Skin epidermis (tissue), 12 donors: ENCODE measurements at regions not wholly inside any gene's neighbourhood (a gene's known extent, or its start where the extent isn't known, plus 50 kb on each side); places are given as distances from the start of the nearest gene placed in this dataset.
"Not testable (repeated sequence)": the region's sequence is repeated elsewhere in the genome, so short reads cannot be mapped to it uniquely, and the experiment has no call there.

Experiments used
- H3K27ac ChIP-seq, 21 experiments: fragments of 200-600 bp; sonication (generic) in 11 of 21; one replicate each; pipeline ENCODE4 v1.5.0; 2020; ENCODE audit warnings: mild to moderate bottlenecking in 3 of 21, inconsistent platforms in 2 of 21, moderate library complexity in 2 of 21
- H3K4me3 ChIP-seq, 7 experiments: fragments of 200-600 bp; sonication (generic) in 2 of 7; one replicate each; pipeline ENCODE4 v1.5.0; 2020; ENCODE audit warnings: inconsistent platforms in 2 of 7, mild to moderate bottlenecking in 2 of 7, moderate library complexity in 1 of 7

DNA sequence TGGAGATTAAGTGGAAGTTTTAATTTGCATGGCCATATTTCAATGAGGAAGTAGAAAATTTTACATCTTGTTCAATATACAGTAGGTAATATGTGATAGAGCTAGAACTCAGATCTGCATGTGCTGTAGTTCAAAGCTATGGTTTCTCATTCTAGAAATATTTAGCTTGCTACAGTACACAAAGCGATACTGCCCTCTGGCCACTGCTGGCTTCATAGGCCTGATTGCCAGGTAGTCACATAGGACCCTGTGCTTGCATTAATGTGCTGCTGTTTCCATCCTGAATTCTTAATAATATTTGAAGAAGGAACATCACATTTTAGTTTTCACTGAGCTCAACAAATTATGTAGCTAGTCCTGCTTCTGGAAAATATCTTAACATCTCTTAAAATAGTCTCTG lies 87.0 kb downstream of the PLSCR2 start:
- H3K27ac ChIP-seq = no peak overlapping the region
- H3K4me3 ChIP-seq = no peak overlapping the region

DNA sequence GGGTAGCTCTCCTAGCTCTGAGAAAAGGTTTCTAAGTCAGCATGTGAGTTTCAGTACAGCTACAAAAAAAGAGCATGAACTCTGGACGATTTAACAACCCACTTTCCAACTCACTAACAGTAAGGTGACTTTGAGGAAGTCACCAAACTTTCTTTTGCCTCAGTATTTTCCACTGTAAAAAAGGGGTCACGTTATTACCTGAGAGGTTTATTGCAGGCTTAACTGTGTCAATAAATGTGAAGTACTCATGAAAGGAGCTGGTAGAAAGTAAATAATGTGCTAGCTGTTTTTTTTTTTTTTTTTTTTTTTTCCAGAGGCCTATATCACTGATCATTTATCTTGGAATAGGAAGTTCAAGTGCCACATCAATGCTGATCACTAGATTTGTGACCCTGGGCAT lies 89.3 kb downstream of the PLSCR2 start:
- Histone ChIP-seq H3K4me3 (no peak overlapping the region), H3K27ac (no peak overlapping the region)

DNA sequence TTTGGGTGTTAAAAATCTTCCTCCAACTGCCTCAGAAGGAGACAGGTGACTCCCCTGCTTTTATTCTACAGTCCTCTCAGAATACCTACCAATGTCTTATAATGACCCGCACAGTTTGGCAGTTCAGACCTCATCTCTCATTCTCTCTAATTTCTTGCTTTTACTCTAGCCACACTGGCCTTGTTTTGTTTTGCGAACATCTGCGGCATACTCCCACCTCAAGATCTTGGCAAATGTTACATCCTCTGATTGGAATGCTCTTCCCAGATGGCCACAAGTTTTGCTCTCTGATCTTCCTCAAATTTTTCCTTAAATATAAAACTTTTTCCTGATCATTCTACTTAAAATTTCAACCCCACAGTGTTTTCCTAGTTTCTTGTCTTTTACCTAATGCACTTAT lies 94.1 kb downstream of the PLSCR2 start:
- no peak overlapping the region for H3K27ac ChIP-seq
- no peak overlapping the region for H3K4me3 ChIP-seq

DNA sequence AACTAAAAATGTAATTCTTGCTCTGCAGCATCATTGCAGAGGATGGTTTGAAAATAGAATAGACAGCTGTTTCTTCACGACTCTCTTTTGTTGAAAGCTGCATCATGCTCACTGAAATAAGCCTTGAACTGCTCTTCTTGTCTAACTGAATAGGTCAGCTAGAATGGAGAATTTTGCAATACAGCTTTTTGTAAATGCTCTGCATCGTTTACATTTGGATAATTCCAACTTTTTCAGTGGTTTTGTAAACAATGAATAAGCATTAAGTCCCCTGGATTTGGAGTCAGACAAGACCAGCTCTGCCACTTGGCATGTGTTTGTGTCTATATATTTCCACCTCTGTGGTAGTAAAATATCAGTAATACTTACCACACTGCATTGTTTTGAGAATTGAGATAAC lies 95.2 kb downstream of the PLSCR2 start:
- H3K4me3 ChIP-seq = no peak overlapping the region
- no peak overlapping the region for H3K27ac ChIP-seq

DNA sequence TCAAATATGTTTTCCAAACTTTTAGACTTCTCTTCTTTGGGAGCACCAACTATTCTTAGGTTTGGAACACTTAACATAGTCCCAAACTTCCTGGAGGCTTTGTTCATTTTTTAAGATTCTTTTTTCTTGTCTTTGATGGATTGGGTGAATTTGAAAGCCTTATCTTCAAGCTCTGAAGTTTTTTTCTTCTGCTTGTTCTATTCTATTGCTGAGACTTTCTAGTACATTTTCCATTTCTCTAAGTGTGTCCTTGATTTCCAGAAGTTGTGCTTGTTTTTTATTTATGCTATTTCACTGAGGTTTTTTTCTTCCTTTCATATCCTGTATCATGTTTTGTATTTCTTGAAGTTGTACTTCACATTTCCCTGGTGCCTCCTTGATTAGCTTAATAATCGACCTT lies 97.5 kb downstream of the PLSCR2 start:
- H3K27ac ChIP-seq = no peak overlapping the region
- H3K4me3 ChIP-seq = no peak overlapping the region

DNA sequence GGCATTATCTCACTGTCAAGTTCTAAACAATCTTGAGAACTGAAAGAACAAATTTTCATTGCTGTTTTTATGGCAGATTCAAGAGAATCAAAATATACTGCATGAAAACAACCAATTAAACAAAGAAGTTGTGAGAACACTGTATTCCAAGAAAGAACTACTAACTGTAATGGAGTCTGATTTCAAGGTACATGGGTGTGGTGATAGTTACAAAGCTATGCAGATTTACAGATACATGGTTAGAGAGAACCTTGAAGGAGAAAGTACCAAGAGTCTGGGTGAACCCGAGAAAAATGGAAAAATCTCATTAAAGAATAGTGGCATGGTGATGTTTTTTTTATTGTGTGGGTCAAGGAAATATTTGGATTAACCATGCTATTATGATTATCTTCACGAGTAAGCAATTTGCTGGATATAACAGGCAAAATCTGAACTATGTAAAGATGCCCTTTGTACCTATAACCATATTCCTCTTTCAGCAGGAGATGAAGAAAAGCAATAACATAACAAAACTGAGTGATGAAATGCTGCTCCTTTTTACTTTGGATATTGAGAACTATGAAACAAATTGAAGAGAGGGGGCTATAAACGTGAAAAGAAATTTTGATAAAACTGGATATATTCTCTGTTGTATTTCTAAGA lies 100.4 kb downstream of the PLSCR2 start:
- no peak overlapping the region for H3K4me3 ChIP-seq
- no peak overlapping the region for H3K27ac ChIP-seq

DNA sequence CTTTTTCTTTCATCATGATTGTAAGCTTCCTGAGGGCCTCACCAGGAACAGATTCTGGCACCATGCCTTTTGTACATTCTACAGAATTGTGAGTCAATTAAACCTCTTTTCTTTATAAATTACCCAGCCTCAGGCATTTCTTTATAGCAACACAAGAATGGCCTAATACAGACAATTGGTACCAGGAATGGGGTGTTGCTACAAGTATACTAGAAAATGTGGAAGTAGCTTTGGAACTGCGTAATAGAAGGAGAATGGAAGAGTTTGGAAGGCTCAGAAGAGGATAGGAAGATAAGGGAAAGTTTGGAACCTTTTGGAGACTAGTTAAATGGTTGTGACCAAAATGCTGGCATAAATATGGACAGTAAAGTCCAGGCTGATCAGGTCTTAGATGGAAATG lies 108.9 kb upstream of the PLSCR4 start:
- H3K4me3 ChIP-seq = no peak overlapping the region
- H3K27ac ChIP-seq = no peak overlapping the region

DNA sequence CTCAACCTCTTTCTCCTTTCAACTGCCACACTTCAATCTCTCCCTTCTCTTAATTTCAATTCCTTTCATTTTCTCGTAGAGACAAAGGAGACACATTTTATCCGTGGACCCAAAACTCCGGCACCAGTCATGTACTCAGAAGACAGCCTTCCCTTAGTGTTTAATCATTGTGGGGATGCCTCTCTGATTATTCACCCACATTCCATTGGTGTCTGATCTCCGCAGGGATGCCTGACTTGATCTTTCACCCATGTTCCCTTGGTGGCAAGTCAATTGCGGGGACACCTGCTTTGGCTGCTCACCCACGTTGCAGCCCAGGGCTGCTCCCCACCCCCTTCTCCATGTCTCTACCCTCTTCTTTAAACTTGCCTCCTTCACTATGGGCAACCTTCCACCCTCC lies 103.5 kb upstream of the PLSCR4 start:
- not testable (repeated sequence) for H3K4me3 ChIP-seq, H3K27ac ChIP-seq

DNA sequence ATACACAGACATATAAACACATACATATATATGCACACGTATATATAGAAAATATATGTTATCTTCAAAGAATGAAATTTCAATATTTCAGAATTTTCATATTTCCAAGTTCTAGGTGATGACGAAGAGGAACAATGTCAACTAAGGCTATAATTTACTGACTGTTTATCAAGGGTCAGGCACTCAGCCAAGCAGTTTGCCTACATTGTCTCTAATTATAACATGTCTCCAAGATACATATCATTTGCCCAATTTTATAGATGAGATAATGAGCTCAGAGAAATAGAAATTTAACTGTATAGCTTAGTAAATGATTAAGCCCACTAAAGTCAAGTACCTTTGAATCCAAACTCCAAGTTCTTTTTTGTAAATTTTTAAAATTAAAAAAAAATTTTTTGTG lies 99.9 kb upstream of the PLSCR4 start:
- Histone ChIP-seq H3K4me3 (no peak overlapping the region), H3K27ac (no peak overlapping the region)

DNA sequence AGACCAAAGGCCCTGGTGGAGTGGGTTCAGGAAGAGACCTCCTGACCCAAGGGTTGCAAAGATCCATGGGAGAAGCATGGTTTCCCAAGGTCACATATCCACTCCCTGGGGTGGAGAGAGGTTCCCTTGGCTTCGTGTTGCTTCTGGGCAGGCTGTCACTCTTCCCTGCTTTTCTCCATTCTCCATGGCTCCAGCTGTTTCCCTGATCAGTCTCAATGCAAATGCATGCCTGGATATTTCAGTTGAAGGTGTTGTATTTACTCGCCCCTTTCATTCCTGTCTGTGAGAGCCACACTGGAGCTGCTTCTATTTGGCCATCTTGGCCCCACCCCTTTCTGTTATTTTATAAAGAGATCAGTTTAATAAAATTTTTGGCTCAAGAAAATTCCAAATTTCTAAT lies 95.0 kb upstream of the PLSCR4 start:
- Histone ChIP-seq H3K4me3 (no peak overlapping the region), H3K27ac (no peak overlapping the region)

DNA sequence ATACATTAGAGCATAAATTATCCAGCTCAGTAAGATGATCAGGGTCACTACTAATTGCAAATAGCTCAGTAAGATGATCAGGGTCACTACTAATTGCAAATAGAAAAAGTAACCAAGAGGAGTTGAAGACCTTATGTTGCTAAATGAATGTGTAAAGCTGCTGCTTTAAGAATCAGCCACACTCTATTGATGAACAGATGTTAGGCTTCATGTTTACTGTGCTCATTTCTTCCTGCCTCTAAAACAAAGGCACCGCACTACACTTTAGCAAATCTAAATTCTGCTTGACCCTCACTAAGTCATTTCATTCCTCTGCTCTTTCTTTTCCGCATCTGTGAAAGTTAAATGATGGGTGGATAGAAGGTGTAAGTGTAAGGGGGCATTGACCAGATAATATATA lies 92.6 kb upstream of the PLSCR4 start:
- H3K27ac ChIP-seq = no peak overlapping the region

DNA sequence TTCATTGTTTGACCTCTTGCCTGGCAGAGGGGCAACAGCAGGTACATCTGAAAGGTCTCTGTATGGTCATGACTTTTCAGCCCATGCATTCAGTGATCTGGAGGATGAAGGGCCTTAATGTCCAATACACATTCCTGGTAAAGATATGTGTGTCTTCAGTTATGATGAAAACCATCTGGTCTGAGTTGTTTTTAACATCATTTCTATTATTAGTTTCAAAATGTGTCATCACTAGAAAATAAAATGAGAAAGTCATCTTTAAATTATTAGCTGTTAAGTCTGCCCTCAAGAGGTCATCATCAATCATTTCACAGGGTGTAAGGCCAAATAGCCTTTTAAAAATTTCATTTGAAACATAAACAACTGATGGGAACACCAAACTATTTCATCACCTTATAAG lies 92.1 kb upstream of the PLSCR4 start:
- Histone ChIP-seq H3K4me3 (no peak overlapping the region), H3K27ac (no peak overlapping the region)

More for the DNA sequence above, 92.6 kb upstream of the PLSCR4 start:
- H3K4me3 ChIP-seq = no peak overlapping the region

DNA sequence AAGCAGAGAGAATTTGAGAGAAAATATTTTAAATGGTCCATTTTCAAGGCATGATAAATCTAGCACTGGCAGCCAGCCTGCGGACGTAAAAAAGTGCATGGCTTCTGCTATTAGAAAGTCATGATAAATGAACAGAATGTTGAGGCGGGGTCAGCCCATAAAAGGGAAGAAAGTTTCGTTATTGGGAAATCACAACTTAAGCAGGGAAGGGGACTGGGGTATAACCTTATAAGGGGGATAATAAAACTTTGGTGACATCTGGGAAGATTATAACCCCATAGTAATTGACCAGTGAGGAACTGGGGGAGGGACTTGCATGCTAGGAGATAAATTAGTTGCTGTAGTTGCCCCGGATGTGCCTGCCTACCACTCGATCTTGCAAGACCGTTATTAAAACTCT lies 88.4 kb upstream of the PLSCR4 start:
- Histone ChIP-seq H3K4me3 (no peak overlapping the region), H3K27ac (no peak overlapping the region)

DNA sequence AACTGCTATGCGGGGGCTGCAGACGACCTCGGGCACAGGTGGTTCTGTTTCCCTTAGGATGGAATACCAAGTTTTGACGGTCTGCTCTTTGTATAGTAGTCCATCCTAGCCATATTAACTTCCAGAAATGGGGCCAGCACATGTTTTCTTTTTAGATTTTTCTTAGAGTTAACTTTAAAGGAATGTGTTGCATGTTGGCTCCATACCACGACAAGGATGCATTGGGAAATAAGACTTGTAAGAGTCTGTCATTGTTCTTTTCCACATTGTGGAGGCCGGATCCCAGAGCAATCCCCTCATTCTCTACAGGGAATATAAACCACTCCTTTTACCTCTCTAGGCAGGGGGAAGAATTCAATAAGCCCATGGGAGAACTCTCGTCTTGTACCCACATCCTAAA lies 87.1 kb upstream of the PLSCR4 start:
- no peak overlapping the region for H3K27ac ChIP-seq

DNA sequence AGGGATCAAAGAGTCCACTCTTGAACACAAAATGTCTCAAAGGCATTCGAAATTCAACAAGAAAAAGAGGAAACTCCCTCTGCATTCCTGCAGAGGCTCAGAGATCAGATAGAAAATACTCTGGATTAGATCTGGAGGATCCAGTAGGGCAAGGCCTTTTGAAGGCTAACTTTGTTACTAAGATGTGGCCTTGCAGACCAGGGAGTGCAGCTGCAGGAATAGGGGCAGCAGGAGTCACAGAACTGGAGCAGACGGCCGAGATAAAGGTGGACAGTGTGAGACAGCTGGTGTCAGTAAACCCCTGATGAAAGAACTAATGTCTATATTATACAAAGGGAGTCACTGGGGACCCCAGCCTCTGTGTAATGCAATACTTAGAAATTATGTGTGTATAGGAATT lies 84.5 kb upstream of the PLSCR4 start:
- Histone ChIP-seq H3K27ac (no peak overlapping the region), H3K4me3 (no peak overlapping the region)

More for the DNA sequence above, 87.1 kb upstream of the PLSCR4 start:
- no peak overlapping the region for H3K4me3 ChIP-seq

DNA sequence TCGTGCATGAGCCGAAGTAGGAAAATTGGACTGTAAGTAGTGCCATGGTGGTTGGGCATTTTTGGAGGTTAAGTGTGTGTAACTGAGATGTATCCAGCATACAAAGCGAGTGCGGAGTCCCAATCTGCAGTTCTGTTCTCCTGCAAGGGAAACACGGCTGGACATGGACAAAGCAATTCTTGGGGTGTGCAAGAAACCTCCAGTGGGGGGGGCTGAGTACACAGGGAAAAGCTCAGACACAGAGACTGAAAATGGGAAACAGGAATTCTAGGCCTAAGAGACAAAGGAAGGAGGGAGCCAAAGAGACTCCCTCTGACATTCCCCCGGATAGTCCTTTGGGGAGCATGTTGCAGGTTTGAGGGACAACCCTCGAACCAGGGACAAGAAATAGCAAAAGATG lies 83.2 kb upstream of the PLSCR4 start:
- H3K4me3 ChIP-seq = no peak overlapping the region
- H3K27ac ChIP-seq = no peak overlapping the region

DNA sequence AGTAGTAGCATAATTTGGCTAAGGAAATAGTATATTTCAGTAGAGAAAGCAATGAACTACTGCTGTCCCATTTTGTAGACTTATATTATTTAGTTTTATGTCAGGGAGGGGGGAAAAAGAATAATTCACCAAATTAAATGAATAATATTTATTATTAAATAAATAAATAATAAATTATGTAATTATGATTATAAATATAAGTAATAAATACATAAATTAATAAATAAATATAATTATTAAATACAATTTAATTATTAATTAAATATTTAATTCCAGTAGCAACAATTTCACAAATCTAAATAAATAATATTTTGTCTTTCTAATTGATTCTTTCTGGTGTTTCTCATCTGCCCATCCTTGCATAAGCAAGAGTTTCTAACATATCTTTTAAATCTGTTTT lies 81.1 kb upstream of the PLSCR4 start:
- no peak overlapping the region for H3K4me3 ChIP-seq
- H3K27ac ChIP-seq = no peak overlapping the region

DNA sequence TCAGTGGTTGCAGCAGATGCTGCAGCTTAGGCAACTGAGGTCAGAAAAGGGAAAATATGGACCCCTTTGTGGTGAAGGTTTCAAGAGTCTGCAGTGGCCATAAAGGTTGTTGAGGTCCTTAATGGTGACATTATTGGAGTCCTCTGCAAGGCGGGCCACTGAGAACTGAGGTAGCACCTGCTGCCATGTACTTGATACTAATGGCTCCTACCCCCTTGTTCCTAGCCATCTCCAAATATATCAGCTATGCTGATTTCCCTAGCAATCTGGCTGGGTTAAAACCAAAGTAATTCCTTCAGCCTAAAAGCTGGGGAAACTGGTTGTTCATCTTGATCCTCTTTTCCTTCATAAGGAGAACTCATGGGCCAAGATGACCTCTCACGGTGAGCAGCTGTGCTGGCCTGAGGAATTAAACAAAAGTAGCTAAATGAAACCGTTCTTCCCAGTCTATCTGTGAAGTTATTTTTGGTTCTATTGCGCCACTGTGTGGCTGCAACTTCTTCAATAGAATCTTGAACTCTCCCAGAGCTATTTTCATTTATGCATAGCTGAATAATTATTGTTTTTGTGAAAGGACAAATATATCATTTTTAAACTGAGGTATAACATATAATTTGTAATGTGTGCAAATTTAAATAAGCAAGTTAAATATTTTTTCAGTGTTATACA lies 76.1 kb upstream of the PLSCR4 start:
- no peak overlapping the region for H3K4me3 ChIP-seq

DNA sequence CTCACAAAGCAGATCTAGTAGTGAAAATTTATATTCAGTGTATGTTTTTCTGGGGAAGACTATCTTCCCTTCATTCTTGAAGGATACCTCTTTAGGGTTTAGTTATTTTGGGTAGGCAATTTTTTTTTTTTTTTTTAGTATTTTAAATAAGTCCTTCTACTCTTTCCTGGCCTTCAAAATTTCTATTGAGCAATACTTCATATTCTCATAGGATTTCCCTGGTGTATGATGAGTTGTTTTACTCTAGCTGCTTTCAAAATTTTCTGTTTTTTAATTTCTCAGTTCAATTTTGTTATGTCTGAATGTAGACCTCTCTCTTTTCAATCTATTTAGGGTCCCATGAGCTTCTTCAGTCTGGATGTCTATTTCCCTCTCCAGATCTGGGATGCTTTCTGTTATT lies 74.3 kb upstream of the PLSCR4 start:
- Histone ChIP-seq H3K4me3 (no peak overlapping the region), H3K27ac (no peak overlapping the region)

More for the DNA sequence above, 76.1 kb upstream of the PLSCR4 start:
- no peak overlapping the region for H3K27ac ChIP-seq

DNA sequence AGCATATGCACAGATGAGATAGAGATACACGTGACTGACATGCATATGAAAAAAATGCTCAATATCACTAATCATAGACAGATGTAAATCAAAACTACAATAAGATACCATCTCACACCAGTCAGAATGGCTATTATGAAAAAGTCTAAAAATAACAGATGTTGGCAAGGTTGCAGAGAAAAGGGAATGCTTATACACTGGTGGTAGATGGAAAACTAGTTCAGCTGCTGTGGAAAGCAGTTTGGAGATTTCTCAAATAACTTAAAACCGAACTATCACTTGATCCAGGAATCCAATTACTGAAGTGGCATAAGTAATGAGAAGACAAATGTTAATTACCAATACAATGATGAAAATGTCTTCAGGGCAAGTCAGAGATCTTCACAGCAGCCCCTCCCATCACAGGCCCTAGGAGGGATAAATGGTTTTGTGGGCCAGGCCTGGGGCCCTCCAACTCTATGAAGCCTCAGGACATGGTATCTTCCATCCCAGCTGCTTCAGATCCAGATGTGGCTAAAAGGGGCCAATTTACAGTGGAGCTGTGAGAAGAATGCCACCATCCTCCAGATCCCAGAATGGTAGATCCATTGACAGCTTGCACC lies 71.4 kb upstream of the PLSCR4 start:
- no peak overlapping the region for H3K4me3 ChIP-seq
- no peak overlapping the region for H3K27ac ChIP-seq

DNA sequence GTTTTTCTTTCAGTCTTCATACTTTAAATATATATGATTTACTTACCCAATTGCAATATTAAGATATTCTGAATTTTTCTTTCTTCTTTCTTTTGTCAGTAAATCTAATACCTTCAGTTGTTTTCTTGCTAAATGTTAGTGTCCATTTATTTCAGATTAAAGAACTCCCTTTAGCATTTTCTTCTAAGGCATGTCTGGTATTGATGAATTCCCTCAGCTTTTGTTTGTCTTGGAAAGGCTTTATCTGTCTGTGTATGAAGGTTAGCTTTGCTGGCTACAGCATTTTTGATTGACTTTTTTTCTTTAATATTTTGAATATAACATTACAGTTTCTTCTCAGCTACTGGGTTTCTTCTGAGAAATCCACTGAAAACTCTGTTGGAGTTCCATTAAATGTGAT lies 64.0 kb upstream of the PLSCR4 start:
- H3K27ac ChIP-seq = no peak overlapping the region

DNA sequence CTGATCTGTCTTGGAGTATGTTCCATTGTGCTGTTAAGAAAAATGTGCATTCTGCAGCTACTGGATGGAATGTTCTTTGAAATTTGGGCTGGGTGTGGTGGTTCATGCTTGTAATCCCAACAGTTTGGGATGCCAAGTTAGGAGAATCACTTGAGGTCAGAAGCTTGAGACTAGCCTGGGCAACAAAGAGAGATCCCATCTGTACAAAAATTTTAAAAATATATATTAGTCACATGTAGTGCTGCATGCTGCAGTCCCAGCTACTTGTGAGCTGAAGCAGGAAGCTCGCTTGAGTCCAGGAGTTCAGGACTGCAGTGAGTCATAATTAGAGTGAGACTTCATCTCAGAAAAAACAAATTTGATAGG lies 62.8 kb upstream of the PLSCR4 start:
- H3K27ac ChIP-seq = peak overlapping the region in 3 of 21 experiments; percentile 9 to 39 (median 39)
- no peak overlapping the region for H3K4me3 ChIP-seq

More for the DNA sequence above, 64.0 kb upstream of the PLSCR4 start:
- H3K4me3 ChIP-seq = no peak overlapping the region
